ENCODE measurements at regions not wholly inside any gene's neighbourhood (a gene's known extent, or its start where the extent isn't known, plus 50 kb on each side); places are given as distances from the start of the nearest gene placed in this dataset.

- no peak overlapping the region for H2AFZ ChIP-seq (ENCODE audit: control insufficient read depth, low read depth, low read length)
- BruUV-seq (replicated peaks): no TSS peak
- ChIA-PET RAD21 (ENCODE audit: unreplicated experiment) (no interaction called here), CTCF (no interaction called here), POLR2A (no interaction called here), SMC1A (ENCODE audit: uncharacterized antibody, unreplicated experiment) (no interaction called here)
- in situ Hi-C loops (cut with MboI): no loop called here
- 47% methylated on average over 7 of the region's 7 CpGs for WGBS (ENCODE audit: insufficient coverage, insufficient replicate concordance, low lambda C conversion rate, missing lambda C conversion rate)
- DNase-seq (ENCODE audit: low read depth, low spot score): no peak
- TF ChIP-seq MXI1 (IDR thresholded peaks at IDR 0.05; ENCODE audit: low read depth, low read length): no peak
- TF ChIP-seq ZBTB40 (IDR thresholded peaks at IDR 0.05; ENCODE audit: borderline replicate concordance): no peak
- no peak for TF ChIP-seq CHD1 (IDR thresholded peaks at IDR 0.05; ENCODE audit: low read depth, low read length)
- no peak for TF ChIP-seq CREM (IDR thresholded peaks at IDR 0.05; ENCODE audit: low read depth)
- TF ChIP-seq STAT3 (IDR thresholded peaks at IDR 0.05; ENCODE audit: low read depth, low read length): no peak
- TF ChIP-seq HDAC6 (IDR thresholded peaks at IDR 0.05; ENCODE audit: unreplicated experiment): no peak
- TF ChIP-seq SMAD1 (IDR thresholded peaks at IDR 0.05; ENCODE audit: low read depth, partially characterized antibody): no peak
- TF ChIP-seq ZNF622 (IDR thresholded peaks at IDR 0.05): no peak
- TF ChIP-seq SKIL (IDR thresholded peaks at IDR 0.05; ENCODE audit: low read depth, poor library complexity, severe bottlenecking): no peak
- TF ChIP-seq CEBPB (IDR thresholded peaks at IDR 0.05; ENCODE audit: borderline replicate concordance in 1 of 2, low read depth in 2 of 2, low read length in 2 of 2): no peak
- TF ChIP-seq ZNF24 (IDR thresholded peaks at IDR 0.05): no peak
- TF ChIP-seq YY1 (IDR thresholded peaks at IDR 0.05; ENCODE audit: low read depth, low read length): no peak
- no peak for FAIRE-seq
- no peak overlapping the region for H3K4me2 ChIP-seq (ENCODE audit: control insufficient read depth, insufficient read depth)
- H3K9ac ChIP-seq (ENCODE audit: control insufficient read depth, insufficient read depth, low read length): no peak overlapping the region
- no peak overlapping the region for H3K27ac ChIP-seq (ENCODE audit: control insufficient read depth, insufficient read depth)
- no peaks in the 10 kb centered on the region; the same call in 2 of the 3 replicates for H3K9me3 ChIP-seq (replicated peaks; ENCODE audit: control insufficient read depth, insufficient read depth, low read length)
- no peaks in the 10 kb centered on the region for H4K20me1 ChIP-seq (ENCODE audit: control insufficient read depth, insufficient read depth)
- intact Hi-C loops (cut with micrococcal nuclease; ENCODE audit: unreplicated experiment): no loop called here
- H3K36me3 ChIP-seq (ENCODE audit: control insufficient read depth in 2 of 2, insufficient read depth in 2 of 2, low read length in 1 of 2): no peaks in the 10 kb centered on the region
- ATAC-seq: no peak
- no peaks in the 10 kb centered on the region for H3K4me1 ChIP-seq (ENCODE audit: control insufficient read depth, insufficient read depth, low read length)
- H3K79me2 ChIP-seq (ENCODE audit: control insufficient read depth, insufficient read depth, low read length): no peaks in the 10 kb centered on the region
- no peaks in the 10 kb centered on the region for H3K27me3 ChIP-seq (replicated peaks in 1 of 2; ENCODE audit: control insufficient read depth in 2 of 2, insufficient read depth in 2 of 2, low read length in 1 of 2)
- no peak overlapping the region for H3K4me3 ChIP-seq
These were observed 222.7 kb downstream of the SHOX start for GRCh38 chrX:853304-853703.
